GM20000 (cell line): ENCODE measurements at regions not wholly inside any gene's neighbourhood (a gene's known extent, or its start where the extent isn't known, plus 50 kb on each side); places are given as distances from the start of the nearest gene placed in this dataset.

ENCODE experiments used
- DNase-seq: peaks from one replicate; pipeline ENCODE4 v3.0.0; 2012; ENCODE audit warnings: low spot score
- TF ChIP-seq, protein P1 (sequence below): IDR thresholded peaks from 2 replicates; pipeline ENCODE4 v1.5.1; 2012; ENCODE audit warnings: mild to moderate bottlenecking, control low read depth; ENCODE audit errors: extremely low read depth, missing control alignments

DNA sequence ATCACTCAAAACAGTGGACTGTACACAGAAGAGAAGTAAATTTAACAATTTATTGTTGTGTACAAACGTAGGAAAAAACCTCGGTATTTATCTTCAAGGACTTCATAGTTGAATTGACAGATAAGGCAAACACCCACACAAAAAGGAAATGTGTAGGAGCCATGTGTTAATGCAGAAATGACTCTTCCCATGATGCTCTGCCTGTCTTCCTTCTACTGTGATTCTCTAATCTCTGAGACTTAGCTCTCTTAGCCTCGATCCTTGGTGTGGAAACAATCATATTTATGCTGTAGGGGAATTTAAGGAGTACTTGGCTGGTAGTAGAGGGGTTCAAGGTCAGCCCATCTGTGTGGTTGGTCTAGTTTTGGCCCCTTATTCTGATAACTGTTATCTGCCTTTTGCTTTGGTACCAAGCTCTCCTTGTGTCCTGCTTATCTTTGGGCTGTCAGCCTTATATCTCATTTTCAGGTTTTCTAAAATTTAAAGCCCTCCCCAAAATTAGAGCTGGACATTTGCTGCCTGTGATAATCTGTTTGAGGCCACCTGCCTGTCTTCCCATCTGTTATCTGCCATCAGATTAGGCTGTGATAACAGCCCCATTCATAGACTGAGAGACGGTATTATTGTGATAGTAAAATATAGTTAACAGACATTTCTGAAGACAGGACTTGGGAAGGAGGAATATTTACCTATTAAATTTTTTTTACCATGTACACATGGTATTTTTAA, 81.7 kb downstream of the GPR85 start:
- TF ChIP-seq, protein P1, sequence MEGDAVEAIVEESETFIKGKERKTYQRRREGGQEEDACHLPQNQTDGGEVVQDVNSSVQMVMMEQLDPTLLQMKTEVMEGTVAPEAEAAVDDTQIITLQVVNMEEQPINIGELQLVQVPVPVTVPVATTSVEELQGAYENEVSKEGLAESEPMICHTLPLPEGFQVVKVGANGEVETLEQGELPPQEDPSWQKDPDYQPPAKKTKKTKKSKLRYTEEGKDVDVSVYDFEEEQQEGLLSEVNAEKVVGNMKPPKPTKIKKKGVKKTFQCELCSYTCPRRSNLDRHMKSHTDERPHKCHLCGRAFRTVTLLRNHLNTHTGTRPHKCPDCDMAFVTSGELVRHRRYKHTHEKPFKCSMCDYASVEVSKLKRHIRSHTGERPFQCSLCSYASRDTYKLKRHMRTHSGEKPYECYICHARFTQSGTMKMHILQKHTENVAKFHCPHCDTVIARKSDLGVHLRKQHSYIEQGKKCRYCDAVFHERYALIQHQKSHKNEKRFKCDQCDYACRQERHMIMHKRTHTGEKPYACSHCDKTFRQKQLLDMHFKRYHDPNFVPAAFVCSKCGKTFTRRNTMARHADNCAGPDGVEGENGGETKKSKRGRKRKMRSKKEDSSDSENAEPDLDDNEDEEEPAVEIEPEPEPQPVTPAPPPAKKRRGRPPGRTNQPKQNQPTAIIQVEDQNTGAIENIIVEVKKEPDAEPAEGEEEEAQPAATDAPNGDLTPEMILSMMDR, result no peak

DNA sequence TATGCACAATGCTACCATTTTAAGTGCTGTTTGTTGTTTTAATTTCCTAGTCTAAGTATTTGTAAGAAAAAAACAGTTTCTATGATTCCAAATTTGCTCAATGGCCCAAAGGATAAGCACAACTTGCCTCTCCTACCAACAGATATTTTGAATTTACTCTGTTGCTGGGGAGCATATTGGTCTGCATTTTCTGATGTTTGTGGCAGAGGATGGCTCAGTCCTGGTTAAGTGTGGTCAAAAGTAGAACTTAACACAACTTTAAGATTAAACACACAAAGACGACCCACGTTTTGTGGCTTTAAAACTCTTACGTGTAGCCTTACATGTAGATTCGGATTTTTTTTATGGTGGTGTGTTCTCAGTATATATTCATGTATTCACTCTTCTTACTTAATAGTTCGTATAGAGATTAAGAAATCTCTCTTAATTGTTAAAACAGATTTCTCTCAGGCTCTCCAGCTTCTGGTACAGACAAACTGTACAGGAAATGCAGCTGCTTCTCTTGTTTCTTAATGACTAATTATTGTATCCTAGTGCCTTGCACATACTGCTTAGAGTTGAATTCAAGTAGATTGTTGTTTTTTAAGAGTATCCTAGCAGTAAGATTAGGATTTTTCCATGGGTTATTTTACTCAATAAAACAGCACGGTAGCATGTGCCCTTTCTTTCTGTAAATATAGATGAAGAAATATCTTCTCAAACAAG, 86.2 kb downstream of the GPR85 start:
- TF ChIP-seq, protein P1, result no peak
- no peak for DNase-seq

More for the DNA sequence above, 81.7 kb downstream of the GPR85 start:
- no peak for DNase-seq

DNA sequence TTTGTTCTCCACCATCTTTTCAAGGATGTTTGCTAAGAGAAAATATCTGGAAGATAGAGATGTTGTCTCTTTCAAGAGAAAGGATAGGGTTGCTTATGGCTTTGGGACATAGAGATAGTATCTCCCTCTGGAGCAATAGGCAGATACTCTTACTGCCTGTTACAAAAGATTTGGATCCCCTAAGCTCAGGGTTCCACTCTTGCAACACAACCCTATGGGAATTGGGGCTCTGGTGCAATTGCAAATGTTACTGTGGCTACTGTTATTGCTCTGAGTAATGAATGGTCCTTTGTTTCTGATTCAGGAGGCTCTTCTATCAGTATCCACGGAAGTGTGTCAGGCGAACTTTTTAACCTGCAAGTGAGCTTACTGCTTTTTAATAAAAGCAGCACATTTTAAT, 88.8 kb downstream of the GPR85 start:
- no peak for DNase-seq
- TF ChIP-seq, protein P1, result no peak

DNA sequence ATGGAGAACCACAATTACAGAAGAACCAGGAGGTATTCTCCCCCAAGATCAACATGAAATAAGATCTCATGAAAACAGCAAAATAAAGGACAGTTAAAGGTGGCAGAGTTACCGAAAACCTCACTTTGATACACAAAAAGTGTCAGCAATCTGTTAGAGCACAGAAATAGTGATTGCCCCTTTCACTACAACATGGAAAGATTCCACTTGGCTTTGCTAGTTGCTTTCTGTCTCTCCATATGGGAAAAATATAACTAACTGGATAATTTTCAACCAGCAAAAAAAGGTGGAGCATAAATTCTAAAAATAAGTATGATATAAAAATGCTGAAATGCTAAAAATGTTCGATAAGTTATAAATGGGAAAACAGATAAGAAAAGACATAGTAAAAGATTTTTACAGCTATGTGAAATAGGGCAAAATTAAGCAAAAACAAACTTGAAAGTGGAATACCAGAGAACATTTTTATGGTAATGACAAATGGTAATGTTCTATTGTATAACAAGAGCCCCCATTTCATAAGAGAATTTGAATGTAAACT, 90.2 kb downstream of the GPR85 start:
- no peak for DNase-seq
- TF ChIP-seq, protein P1, result no peak

DNA sequence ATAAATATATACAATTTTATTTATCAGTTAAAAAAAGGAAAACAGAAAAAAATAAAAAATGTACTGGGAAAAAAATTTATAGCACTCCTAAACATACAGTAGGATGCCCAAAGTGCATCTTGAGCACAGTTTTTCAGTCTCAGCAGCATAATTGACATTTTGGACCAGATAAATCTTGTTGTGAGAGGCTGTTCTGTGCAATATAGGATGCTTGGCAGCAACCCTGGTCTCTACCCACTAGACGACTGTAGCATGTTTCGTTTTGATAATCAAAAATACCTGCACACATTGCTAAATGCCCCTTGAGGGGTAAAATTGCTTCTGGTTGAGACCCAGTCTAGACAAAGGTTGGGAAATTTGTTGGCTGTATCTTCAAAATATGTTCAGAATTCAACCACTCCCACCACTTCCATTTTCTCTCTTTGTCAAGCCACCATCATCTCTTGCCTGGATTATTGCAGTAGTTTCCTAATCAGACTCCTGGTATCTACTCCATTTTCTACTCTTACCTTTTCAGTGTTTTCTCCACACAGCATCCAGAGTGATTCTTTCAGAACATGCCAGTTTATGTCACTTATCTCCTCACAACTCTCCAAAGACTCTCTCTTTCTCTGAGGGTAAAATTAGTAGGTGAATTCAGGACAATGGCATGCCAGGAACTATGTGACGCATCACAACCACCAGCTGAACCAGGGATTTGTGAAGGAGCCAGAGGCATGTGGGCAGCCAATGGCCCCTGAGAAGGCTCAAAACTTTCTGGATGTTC, 91.4 kb downstream of the GPR85 start:
- TF ChIP-seq, protein P1, result no peak
- DNase-seq, result no peak

DNA sequence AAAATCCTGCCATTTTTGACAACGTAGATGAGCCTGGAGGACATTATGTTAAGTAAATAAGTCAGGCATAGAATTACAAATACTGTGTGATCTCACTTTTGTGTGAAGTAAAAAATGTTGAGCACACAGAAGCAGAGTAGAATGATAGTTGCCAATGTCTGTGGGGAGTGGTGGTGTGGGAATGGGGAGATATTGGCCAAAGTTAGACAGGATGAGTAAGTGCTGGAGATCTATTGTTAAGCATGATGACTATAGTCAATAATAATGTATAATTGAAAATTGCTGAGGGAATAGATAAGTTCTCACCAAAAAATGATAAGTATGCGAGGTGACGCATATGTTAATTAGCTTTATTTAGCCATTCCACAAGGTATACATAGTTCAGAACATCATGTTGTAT, 92.0 kb downstream of the GPR85 start:
- TF ChIP-seq, protein P1, result no peak
- no peak for DNase-seq

DNA sequence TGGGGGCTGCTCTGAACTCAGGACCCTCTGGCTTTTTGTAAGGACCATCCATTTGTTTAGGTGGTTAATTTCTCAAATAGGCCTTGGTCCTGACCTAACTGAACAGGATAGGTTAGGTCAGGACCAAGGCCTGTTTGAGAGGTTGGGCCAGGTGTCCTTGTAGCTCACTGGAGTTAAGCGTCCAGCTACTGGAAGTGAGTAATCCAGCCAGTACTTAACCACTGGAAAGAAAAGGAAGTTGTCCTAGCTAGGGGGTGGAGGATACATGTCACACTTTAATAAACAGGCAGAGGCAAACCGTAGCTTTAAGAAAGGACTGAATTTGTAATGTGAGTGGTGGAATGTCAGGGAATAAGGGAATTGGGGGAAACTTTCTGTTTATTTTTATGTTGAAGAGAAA, 96.0 kb downstream of the GPR85 start:
- TF ChIP-seq, protein P1, result no peak
- DNase-seq, result no peak
